Muscle layer of duodenum (tissue), 2 donors: ENCODE measurements at regions not wholly inside any gene's neighbourhood (a gene's known extent, or its start where the extent isn't known, plus 50 kb on each side); places are given as distances from the start of the nearest gene placed in this dataset.
A peak's percentile ranks its signal among the peaks of the same experiment; 100 is the strongest.

Experiments used
- H3K27ac ChIP-seq: one replicate; pipeline ENCODE4 v1.7.0; 2013; ENCODE audit warnings: mild to moderate bottlenecking, low read length
- H3K27me3 ChIP-seq: one replicate; pipeline ENCODE4 v1.7.0; 2013; ENCODE audit warnings: low read depth, mild to moderate bottlenecking, control low read depth, low read length
- H3K36me3 ChIP-seq, 2 donors: one replicate each; pipeline ENCODE4 v1.7.0; 2013; ENCODE audit warnings: low read length in 2 of 2, control low read depth in 1 of 2, mild to moderate bottlenecking in 1 of 2; ENCODE audit not compliant: insufficient read depth in 2 of 2, control insufficient read depth in 1 of 2
- H3K4me1 ChIP-seq, 2 donors: one replicate each; pipeline ENCODE4 v1.7.0; 2013; ENCODE audit warnings: low read length in 2 of 2, mild to moderate bottlenecking in 2 of 2, control low read depth in 1 of 2, moderate library complexity in 1 of 2; ENCODE audit not compliant: insufficient read depth in 2 of 2, control insufficient read depth in 1 of 2
- H3K4me3 ChIP-seq, 2 donors: one replicate each; pipeline ENCODE4 v1.7.0; 2013; ENCODE audit warnings: low read length in 2 of 2, low read depth in 1 of 2, mild to moderate bottlenecking in 1 of 2
- H3K9me3 ChIP-seq, 2 donors: one replicate each; pipeline ENCODE4 v1.7.0; 2013; ENCODE audit warnings: low read length in 2 of 2, control low read depth in 1 of 2, mild to moderate bottlenecking in 1 of 2; ENCODE audit not compliant: control insufficient read depth in 1 of 2
- donor health status: healthy.

DNA sequence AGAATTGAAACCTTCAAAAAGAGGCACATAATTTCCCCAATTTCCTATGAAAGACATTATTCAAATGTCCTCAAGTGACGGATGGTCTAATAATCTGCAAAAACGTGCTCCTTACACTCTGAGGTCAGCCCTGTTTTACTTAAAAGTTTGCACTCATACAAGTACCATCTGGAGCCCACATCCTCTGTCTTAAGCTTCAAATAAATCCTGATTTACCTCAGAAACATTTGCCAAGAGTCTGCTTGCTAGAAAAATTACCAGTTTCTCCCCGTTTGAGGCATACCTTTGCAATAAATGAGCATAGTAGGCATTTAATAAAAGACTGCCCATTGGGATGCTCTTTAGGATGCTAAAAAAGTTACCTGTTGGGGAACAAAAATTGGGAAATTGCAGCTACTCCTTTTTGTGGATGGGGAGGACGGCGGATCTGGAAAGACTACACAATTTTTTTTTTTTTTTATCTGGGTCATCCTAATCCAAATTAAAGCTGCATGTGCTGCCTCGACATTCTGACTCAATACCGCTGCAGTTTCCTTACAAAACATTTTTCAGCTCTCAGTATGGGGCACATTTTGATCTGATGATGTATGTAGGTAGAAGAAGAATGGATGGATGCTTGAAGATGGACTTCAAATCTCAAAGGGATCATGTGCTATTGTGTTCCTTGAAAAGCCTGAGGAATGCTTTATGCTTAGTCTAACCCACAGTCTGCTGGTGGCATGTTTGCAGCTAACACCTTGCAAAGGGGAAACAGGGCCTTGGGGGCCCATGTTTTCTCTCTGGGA is 233.7 kb upstream of the ADAMTS9 start:
- Histone ChIP-seq H3K9me3 (no peaks in the 10 kb centered on the region), H3K4me1 (no peaks in the 10 kb centered on the region), H3K4me3 (no peak overlapping the region), H3K36me3 (no peaks in the 10 kb centered on the region), H3K27ac (no peak overlapping the region), H3K27me3 (no peaks in the 10 kb centered on the region)

DNA sequence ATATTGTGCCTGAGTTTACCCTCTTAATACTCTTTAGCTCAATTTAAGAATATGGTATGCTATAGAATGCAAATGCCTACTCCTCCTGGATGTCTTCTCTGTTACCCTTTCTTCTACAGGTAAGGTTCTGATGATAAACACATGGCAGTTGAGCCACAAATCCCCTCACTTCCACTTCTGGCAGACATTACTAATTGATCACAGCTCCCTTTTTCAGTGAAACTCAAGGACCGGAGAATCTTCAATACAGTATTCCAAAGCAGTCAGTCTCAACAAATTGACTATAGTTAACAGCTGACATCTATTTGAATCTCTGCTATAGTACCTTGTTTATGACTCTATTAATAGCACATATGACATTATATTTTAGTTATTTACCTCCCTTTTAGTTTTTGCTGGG is 232.1 kb upstream of the ADAMTS9 start:
- H3K4me1 ChIP-seq: no peaks in the 10 kb centered on the region
- no peak overlapping the region for H3K27ac ChIP-seq
- H3K36me3 ChIP-seq: no peaks in the 10 kb centered on the region
- no peaks in the 10 kb centered on the region for H3K27me3 ChIP-seq
- H3K4me3 ChIP-seq: no peak overlapping the region
- H3K9me3 ChIP-seq: no peaks in the 10 kb centered on the region

DNA sequence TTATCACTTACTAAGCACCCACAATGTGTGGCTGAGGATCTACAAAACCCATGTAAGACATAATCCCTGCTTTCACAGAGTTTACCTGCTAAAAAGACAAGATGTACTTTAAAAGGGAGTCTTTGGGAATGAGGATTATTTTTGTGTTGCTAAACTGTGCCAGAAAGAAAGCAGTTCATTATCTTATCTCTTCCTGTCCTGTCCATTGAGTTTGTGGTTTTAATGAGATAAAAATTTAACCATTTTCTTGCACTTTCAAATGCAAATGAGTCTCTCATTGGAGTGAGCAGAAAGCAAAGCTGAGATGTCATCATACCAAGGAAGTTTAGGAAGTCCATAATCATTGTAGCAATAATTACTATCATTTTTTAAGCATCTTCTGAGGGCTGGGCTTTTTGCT is 231.2 kb upstream of the ADAMTS9 start:
- Histone ChIP-seq H3K36me3 (no peaks in the 10 kb centered on the region), H3K27me3 (no peaks in the 10 kb centered on the region), H3K9me3 (no peaks in the 10 kb centered on the region), H3K4me1 (no peaks in the 10 kb centered on the region), H3K4me3 (no peak overlapping the region), H3K27ac (no peak overlapping the region)

GRCh38 chr3:64917914-64918453 is 230.2 kb upstream of the ADAMTS9 start:
- Histone ChIP-seq H3K9me3 (no peaks in the 10 kb centered on the region), H3K4me1 (no peaks in the 10 kb centered on the region), H3K4me3 (no peak overlapping the region), H3K27me3 (no peaks in the 10 kb centered on the region), H3K36me3 (no peaks in the 10 kb centered on the region), H3K27ac (no peak overlapping the region)

DNA sequence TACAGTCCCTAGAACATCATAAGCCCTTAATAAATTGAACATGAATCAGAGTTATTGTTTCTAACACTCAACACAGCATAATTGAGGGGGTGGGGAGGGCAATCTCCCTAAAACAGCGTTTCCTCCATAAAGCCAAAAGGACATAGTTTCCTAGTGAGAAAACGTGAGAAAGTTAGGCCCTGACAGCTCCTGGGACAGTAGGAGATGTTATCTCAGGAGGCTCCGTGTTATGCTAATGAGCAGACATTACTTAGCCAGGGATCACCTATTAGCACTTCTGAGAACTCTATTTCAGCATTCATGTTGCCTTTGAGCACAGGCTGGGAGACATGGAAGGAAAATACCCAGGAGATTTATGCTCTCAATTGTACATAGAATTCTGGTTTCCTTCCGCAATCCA is 229.1 kb upstream of the ADAMTS9 start:
- Histone ChIP-seq H3K27me3 (no peaks in the 10 kb centered on the region), H3K27ac (peak overlapping the region; percentile 6), H3K36me3 (no peaks in the 10 kb centered on the region), H3K9me3 (no peaks in the 10 kb centered on the region), H3K4me3 (no peak overlapping the region), H3K4me1 (no peaks in the 10 kb centered on the region)

DNA sequence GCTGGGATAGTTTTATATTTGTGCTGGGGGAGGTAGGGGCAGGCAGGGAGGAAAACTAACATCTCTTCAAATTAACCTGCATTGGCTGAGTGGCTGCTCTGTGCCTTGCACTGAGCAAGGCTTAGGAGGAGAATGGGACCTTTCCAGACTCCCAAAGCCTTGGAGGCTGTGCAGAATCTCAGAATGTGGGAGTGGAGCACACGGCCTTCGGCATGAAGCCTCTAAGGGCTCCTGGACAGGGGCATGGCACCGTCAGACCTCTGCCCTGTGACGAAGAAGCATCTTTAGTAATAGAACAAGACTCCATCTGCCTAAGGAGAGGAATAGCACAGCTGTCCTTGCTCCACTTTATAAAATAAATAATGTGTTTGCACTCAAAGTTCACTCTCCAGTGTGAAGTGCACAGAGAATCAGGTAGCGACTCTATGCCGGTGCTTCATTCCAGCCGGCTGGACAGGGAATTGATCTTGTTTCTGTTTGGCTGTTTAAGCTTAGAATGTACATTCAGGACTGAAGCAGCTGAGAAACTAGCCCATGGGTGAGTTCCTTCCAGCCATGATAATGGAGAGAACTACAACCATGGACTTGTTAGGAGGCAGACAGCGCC is 228.5 kb upstream of the ADAMTS9 start:
- Histone ChIP-seq H3K27me3 (no peaks in the 10 kb centered on the region), H3K36me3 (no peaks in the 10 kb centered on the region), H3K4me3 (no peak overlapping the region), H3K4me1 (no peaks in the 10 kb centered on the region), H3K9me3 (no peaks in the 10 kb centered on the region), H3K27ac (peak overlapping the region; percentile 2)

GRCh38 chr3:64915778-64916177 is 228.0 kb upstream of the ADAMTS9 start:
- Histone ChIP-seq H3K4me3 (no peak overlapping the region), H3K9me3 (no peaks in the 10 kb centered on the region), H3K36me3 (no peaks in the 10 kb centered on the region), H3K27ac (no peak overlapping the region), H3K4me1 (no peaks in the 10 kb centered on the region), H3K27me3 (no peaks in the 10 kb centered on the region)

GRCh38 chr3:64913515-64913914 is 225.7 kb upstream of the ADAMTS9 start:
- Histone ChIP-seq H3K27me3 (no peaks in the 10 kb centered on the region), H3K27ac (no peak overlapping the region), H3K4me1 (no peaks in the 10 kb centered on the region), H3K9me3 (no peaks in the 10 kb centered on the region), H3K4me3 (no peak overlapping the region), H3K36me3 (no peaks in the 10 kb centered on the region)

DNA sequence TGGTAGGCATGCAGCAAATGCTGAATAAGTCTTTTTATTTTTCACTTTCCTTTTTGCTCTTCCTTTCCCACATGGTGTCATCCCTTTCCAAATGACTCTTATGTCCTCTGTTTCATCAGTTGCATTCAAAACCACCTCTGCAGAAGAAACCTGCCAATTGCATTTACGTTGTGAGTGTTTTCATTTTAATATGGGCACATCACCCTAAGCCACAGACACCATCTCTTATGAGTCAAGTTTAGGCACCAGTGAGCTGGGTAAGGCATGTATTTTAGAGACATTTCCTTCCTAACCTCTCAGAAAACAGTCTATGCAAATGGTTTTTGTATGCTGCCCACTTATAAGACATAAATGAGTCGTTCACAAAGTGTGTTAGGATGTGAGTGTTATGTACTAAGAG is 223.3 kb upstream of the ADAMTS9 start:
- Histone ChIP-seq H3K36me3 (no peaks in the 10 kb centered on the region), H3K9me3 (no peaks in the 10 kb centered on the region), H3K4me1 (peaks cover 0 to 3% of the 10 kb centered on the region in 2 donors), H3K27ac (no peak overlapping the region), H3K27me3 (no peaks in the 10 kb centered on the region), H3K4me3 (no peak overlapping the region)

- Histone ChIP-seq H3K27me3 (no peaks in the 10 kb centered on the region), H3K4me1 (peaks cover 0 to 3% of the 10 kb centered on the region in 2 donors), H3K9me3 (no peaks in the 10 kb centered on the region), H3K4me3 (no peak overlapping the region), H3K27ac (no peak overlapping the region), H3K36me3 (no peaks in the 10 kb centered on the region)
Measured at GRCh38 chr3:64909757-64910467, 222.1 kb upstream of the ADAMTS9 start.

DNA sequence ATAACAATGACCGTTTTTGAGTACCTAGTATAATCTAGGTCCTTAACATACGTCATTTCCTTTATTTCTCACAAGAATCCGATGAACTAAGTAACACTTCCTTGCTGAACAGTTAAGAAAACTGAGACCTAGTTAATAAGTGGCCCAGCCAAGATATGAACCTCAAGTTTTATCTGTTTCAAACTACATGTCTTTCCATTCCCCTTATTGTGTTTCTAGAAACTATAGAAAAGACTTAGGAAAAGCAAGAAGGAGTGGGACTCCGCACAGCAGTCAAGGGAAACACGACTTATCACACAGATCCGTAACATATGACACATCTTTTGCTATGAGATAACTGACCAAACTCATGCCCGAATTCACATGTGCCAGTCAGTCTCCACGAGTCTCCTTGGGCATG is 221.2 kb upstream of the ADAMTS9 start:
- Histone ChIP-seq H3K27me3 (no peaks in the 10 kb centered on the region), H3K36me3 (no peaks in the 10 kb centered on the region), H3K9me3 (no peaks in the 10 kb centered on the region), H3K27ac (no peak overlapping the region), H3K4me3 (no peak overlapping the region), H3K4me1 (peaks cover 0 to 3% of the 10 kb centered on the region in 2 donors)
